ENCODE measurements at regions not wholly inside any gene's neighbourhood (a gene's known extent, or its start where the extent isn't known, plus 50 kb on each side); places are given as distances from the start of the nearest gene placed in this dataset.

GRCh38 chr2:33765122-33765521 lies 166.0 kb upstream of the FAM98A start:
- no peak overlapping the region for H3K9ac ChIP-seq (ENCODE audit: insufficient read depth in 1 of 2, low read length in 2 of 2)
- DNase-seq (peak in 2 of 3 donors; percentile 40 to 48), ATAC-seq (ENCODE audit: insufficient read depth, low FRiP score) (no peak)
- no peak overlapping the region for H3K4me3 ChIP-seq
- peaks cover 0 to 5% (median 0%) of the 10 kb centered on the region in 4 donors for H3K9me3 ChIP-seq (ENCODE audit: control insufficient read depth in 4 of 4, insufficient read depth in 3 of 4, low read length in 3 of 4)
- no peak for TF ChIP-seq CTCF (IDR thresholded peaks at IDR 0.05; ENCODE audit: control extremely low read depth, extremely low read depth)
- 39 to 40% methylated on average over 2 of the region's 2 CpGs for WGBS, 2 donors
- no peak overlapping the region for H3K27ac ChIP-seq (ENCODE audit: low read depth in 1 of 2, low read length in 1 of 2)
- no peaks in the 10 kb centered on the region for H3K27me3 ChIP-seq (ENCODE audit: control insufficient read depth in 3 of 3, insufficient read depth in 3 of 3, low read length in 2 of 3)
- no peaks in the 10 kb centered on the region for H3K36me3 ChIP-seq (ENCODE audit: control insufficient read depth in 4 of 4, insufficient read depth in 4 of 4, low read length in 4 of 4)
- peaks cover 0 to 2% (median 0%) of the 10 kb centered on the region in 5 donors for H3K4me1 ChIP-seq (ENCODE audit: control insufficient read depth in 5 of 5, insufficient read depth in 5 of 5, low read length in 5 of 5)

- peaks cover 0 to 5% (median 0%) of the 10 kb centered on the region in 4 donors for H3K9me3 ChIP-seq (ENCODE audit: control insufficient read depth in 4 of 4, insufficient read depth in 3 of 4, low read length in 3 of 4)
- 78 to 93% methylated on average over 5 of the region's 5 CpGs for WGBS, 2 donors
- no peak for DNase-seq
Measured at GRCh38 chr2:33764551-33764950, 165.5 kb upstream of the FAM98A start.

DNA sequence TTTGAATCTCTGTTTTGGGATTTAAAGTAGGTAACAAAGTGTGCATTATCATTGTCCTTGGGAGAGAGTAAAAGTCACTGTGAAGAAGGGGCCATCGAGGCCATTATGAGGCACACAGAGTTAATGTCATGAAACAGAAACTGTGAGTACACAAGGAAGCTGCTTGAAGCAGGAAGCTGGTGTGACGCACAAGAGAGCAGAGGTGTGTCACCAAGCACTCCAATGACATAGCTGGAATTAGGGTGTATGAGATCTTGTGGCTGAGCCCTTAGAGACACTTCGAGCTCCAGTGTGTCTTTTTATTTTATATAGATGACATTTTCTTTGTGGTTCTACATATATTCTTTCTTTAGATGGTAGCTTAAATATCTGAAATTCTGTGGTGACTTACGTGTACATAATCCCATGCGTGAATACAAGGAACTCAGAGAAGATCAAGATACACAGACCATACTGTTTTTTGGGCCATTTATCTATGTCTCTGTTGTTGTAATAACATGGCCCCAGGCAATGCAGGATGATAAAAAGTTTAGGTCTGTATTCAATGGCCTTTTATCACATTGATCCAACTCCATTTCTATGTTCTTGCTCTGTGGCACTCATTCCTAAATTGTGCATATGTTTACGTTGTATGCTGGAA lies 164.7 kb upstream of the FAM98A start:
- Histone ChIP-seq H3K9ac (ENCODE audit: insufficient read depth in 1 of 2, low read length in 2 of 2) (no peak overlapping the region), H3K36me3 (ENCODE audit: control insufficient read depth in 4 of 4, insufficient read depth in 4 of 4, low read length in 4 of 4) (no peaks in the 10 kb centered on the region), H3K4me3 (no peak overlapping the region), H3K9me3 (ENCODE audit: control insufficient read depth in 4 of 4, insufficient read depth in 3 of 4, low read length in 3 of 4) (peaks cover 0 to 11% (median 1%) of the 10 kb centered on the region in 4 donors), H3K4me1 (ENCODE audit: control insufficient read depth in 5 of 5, insufficient read depth in 5 of 5, low read length in 5 of 5) (peaks cover 0 to 2% (median 0%) of the 10 kb centered on the region in 5 donors), H3K27ac (ENCODE audit: low read depth in 1 of 2, low read length in 1 of 2) (no peak overlapping the region), H3K27me3 (ENCODE audit: control insufficient read depth in 3 of 3, insufficient read depth in 3 of 3, low read length in 2 of 3) (no peaks in the 10 kb centered on the region)
- DNase-seq (peak in 1 of 3 donors; percentile 22), ATAC-seq (ENCODE audit: insufficient read depth, low FRiP score) (no peak)
- TF ChIP-seq CTCF (IDR thresholded peaks at IDR 0.05; ENCODE audit: control extremely low read depth, extremely low read depth) = no peak
- WGBS, 2 donors = 74 to 85% methylated on average over 6 of the region's 6 CpGs

More at GRCh38 chr2:33764551-33764950, 165.5 kb upstream of the FAM98A start:
- no peak for ATAC-seq (ENCODE audit: insufficient read depth, low FRiP score)
- no peak for TF ChIP-seq CTCF (IDR thresholded peaks at IDR 0.05; ENCODE audit: control extremely low read depth, extremely low read depth)
- Histone ChIP-seq H3K27ac (ENCODE audit: low read depth in 1 of 2, low read length in 1 of 2) (no peak overlapping the region), H3K4me1 (ENCODE audit: control insufficient read depth in 5 of 5, insufficient read depth in 5 of 5, low read length in 5 of 5) (peaks cover 0 to 2% (median 0%) of the 10 kb centered on the region in 5 donors), H3K27me3 (ENCODE audit: control insufficient read depth in 3 of 3, insufficient read depth in 3 of 3, low read length in 2 of 3) (no peaks in the 10 kb centered on the region), H3K36me3 (ENCODE audit: control insufficient read depth in 4 of 4, insufficient read depth in 4 of 4, low read length in 4 of 4) (no peaks in the 10 kb centered on the region), H3K9ac (ENCODE audit: insufficient read depth in 1 of 2, low read length in 2 of 2) (no peak overlapping the region), H3K4me3 (no peak overlapping the region)

All from lung (tissue), 11 donors.